ENCODE measurements at regions not wholly inside any gene's neighbourhood (a gene's known extent, or its start where the extent isn't known, plus 50 kb on each side); places are given as distances from the start of the nearest gene placed in this dataset.

DNA sequence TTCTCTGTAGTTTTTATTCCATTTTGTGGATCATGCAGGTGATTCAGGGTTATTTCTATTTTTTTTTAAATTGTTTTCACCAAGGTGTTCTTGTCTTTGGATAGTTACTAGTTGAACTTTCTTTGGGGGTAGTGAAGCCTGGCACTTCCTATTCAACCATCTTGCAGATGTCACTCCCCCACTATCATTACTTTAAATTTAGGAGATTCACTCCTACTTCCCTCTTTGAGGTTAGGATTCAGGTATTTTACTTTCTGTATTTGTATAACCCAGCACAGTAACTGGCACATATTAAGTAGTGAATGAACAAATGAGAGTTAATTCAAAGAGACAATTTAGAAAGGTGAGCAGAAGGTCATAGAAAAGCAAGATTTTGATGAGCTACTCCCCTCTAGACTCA lies 255.6 kb downstream of the ATP23 start:
- no peaks in the 10 kb centered on the region for H3K9me2 ChIP-seq (ENCODE audit: insufficient read depth)
- ChIA-PET RAD21 (ENCODE audit: low non-redundant PET in 1 of 2, low total read pairs in 2 of 2, uncharacterized antibody in 2 of 2, unreplicated experiment in 2 of 2) (no interaction called here), POLR2A (no interaction called here), CTCF (no interaction called here)
- no peaks in the 10 kb centered on the region for H3K9me3 ChIP-seq (ENCODE audit: control insufficient read depth in 1 of 2, insufficient read depth in 1 of 2, low read depth in 1 of 2, low read length in 2 of 2)
- H3K4me3 ChIP-seq (replicated peaks in 1 of 2; ENCODE audit: low read depth in 1 of 2, low read length in 2 of 2): no peak overlapping the region
- TF ChIP-seq, protein P1, sequence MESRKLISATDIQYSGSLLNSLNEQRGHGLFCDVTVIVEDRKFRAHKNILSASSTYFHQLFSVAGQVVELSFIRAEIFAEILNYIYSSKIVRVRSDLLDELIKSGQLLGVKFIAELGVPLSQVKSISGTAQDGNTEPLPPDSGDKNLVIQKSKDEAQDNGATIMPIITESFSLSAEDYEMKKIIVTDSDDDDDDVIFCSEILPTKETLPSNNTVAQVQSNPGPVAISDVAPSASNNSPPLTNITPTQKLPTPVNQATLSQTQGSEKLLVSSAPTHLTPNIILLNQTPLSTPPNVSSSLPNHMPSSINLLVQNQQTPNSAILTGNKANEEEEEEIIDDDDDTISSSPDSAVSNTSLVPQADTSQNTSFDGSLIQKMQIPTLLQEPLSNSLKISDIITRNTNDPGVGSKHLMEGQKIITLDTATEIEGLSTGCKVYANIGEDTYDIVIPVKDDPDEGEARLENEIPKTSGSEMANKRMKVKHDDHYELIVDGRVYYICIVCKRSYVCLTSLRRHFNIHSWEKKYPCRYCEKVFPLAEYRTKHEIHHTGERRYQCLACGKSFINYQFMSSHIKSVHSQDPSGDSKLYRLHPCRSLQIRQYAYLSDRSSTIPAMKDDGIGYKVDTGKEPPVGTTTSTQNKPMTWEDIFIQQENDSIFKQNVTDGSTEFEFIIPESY (IDR thresholded peaks at IDR 0.05; ENCODE audit: extremely low read depth, insufficient replicate concordance, low read length): no peak
- TF ChIP-seq EZH2 (IDR thresholded peaks at IDR 0.05): no peak
- TF ChIP-seq, protein P2, sequence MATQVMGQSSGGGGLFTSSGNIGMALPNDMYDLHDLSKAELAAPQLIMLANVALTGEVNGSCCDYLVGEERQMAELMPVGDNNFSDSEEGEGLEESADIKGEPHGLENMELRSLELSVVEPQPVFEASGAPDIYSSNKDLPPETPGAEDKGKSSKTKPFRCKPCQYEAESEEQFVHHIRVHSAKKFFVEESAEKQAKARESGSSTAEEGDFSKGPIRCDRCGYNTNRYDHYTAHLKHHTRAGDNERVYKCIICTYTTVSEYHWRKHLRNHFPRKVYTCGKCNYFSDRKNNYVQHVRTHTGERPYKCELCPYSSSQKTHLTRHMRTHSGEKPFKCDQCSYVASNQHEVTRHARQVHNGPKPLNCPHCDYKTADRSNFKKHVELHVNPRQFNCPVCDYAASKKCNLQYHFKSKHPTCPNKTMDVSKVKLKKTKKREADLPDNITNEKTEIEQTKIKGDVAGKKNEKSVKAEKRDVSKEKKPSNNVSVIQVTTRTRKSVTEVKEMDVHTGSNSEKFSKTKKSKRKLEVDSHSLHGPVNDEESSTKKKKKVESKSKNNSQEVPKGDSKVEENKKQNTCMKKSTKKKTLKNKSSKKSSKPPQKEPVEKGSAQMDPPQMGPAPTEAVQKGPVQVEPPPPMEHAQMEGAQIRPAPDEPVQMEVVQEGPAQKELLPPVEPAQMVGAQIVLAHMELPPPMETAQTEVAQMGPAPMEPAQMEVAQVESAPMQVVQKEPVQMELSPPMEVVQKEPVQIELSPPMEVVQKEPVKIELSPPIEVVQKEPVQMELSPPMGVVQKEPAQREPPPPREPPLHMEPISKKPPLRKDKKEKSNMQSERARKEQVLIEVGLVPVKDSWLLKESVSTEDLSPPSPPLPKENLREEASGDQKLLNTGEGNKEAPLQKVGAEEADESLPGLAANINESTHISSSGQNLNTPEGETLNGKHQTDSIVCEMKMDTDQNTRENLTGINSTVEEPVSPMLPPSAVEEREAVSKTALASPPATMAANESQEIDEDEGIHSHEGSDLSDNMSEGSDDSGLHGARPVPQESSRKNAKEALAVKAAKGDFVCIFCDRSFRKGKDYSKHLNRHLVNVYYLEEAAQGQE (IDR thresholded peaks at IDR 0.05; ENCODE audit: low read depth): no peak
- TF ChIP-seq RAD21 (IDR thresholded peaks at IDR 0.05; ENCODE audit: low read depth): no peak
- no peak for TF ChIP-seq CEBPB (IDR thresholded peaks at IDR 0.05; ENCODE audit: low read depth)
- no peak for TF ChIP-seq SP1 (IDR thresholded peaks at IDR 0.05; ENCODE audit: low read depth)
- no peak for TF ChIP-seq CBX3 (IDR thresholded peaks at IDR 0.05; ENCODE audit: low read depth)
- no peak for TF ChIP-seq POLR2A (IDR thresholded peaks at IDR 0.05; ENCODE audit: borderline replicate concordance, extremely low read depth, insufficient read depth, insufficient read length)
- no peak for TF ChIP-seq EGR1 (IDR thresholded peaks at IDR 0.05; ENCODE audit: low read depth)
- TF ChIP-seq POLR2AphosphoS5 (IDR thresholded peaks at IDR 0.05; ENCODE audit: low read depth, low read length): no peak
- TF ChIP-seq ELF1 (IDR thresholded peaks at IDR 0.05; ENCODE audit: borderline replicate concordance, low read depth): no peak
- TF ChIP-seq ZFX (IDR thresholded peaks at IDR 0.05): no peak
- H3K27ac ChIP-seq (ENCODE audit: low read depth, low read length): no peak overlapping the region
- no peak for ATAC-seq
- no TSS peak for BruUV-seq (replicated peaks)
- no peaks in the 10 kb centered on the region for H3K36me3 ChIP-seq (ENCODE audit: control insufficient read depth in 1 of 2, insufficient read depth in 2 of 2, low read length in 2 of 2)
- no peaks in the 10 kb centered on the region for H3K79me2 ChIP-seq (ENCODE audit: insufficient read depth, low read length)
- H3K9ac ChIP-seq (ENCODE audit: low read length): no peak overlapping the region
- no peaks in the 10 kb centered on the region for H4K20me1 ChIP-seq (ENCODE audit: insufficient read depth)
- H3K27me3 ChIP-seq (ENCODE audit: insufficient read depth, low read length): no peaks in the 10 kb centered on the region
- no peak overlapping the region for H2AFZ ChIP-seq (ENCODE audit: low read depth, low read length, poor library complexity, severe bottlenecking)
- no peaks in the 10 kb centered on the region for H3K4me1 ChIP-seq (ENCODE audit: control insufficient read depth in 1 of 2, insufficient read depth in 2 of 2, low read length in 2 of 2)
- intact Hi-C loops (cut with micrococcal nuclease): no loop called here
- H3K4me2 ChIP-seq (ENCODE audit: low read length): no peak overlapping the region
- DNase-seq (ENCODE audit: low read depth, low spot score): no peak
